ENCODE measurements at regions not wholly inside any gene's neighbourhood (a gene's known extent, or its start where the extent isn't known, plus 50 kb on each side); places are given as distances from the start of the nearest gene placed in this dataset.
"Not testable (repeated sequence)": the region's sequence is repeated elsewhere in the genome, so short reads cannot be mapped to it uniquely, and the experiment has no call there.

GRCh38 chr10:35272401-35272800, 63.9 kb upstream of the CCNY start:
- H3K36me3 Mint-ChIP-seq; H3K27ac Mint-ChIP-seq; H3K4me1 Mint-ChIP-seq; H3K4me3 Mint-ChIP-seq; H3K27me3 Mint-ChIP-seq (ENCODE audit: low read depth); POLR2A ChIA-PET; ATAC-seq; DNase-seq (ENCODE audit: low spot score); H3K9me3 Mint-ChIP-seq: not testable (repeated sequence)
- CTCF ChIA-PET: interaction anchor here (0.6 kb wide), 1 partner anchor 109 kb away, joined by 3 read pairs; no protein-coding TSS in a partner anchor
- TF ChIP-seq GTF2I (CRISPR knock-in tag; conservative IDR thresholded peaks at IDR 0.05): 0 out of 2 replicates have a peak, but pooled peaks have one; percentile 36

DNA sequence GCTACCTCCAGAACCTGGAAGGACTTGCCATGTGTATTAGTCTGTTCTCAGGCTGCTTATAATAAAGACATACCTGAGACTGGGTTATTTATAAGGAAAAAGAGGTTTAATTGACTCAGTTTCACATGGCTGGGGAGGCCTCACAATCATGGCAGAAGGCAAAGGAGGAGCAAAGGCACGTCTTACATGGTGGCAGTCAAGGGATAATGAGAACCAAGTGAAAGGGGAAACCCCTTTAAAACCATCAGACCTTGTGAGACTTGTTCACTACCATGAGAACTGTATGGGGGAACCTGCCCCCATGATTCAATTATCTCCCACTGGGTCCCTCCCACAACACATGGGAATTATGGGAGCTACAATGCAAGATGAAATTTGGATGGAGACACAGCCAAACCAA, 62.3 kb upstream of the CCNY start:
- H3K27me3 Mint-ChIP-seq (ENCODE audit: low read depth); ATAC-seq; H3K9me3 Mint-ChIP-seq; DNase-seq (ENCODE audit: low spot score); H3K27ac Mint-ChIP-seq; POLR2A ChIA-PET; H3K36me3 Mint-ChIP-seq; CTCF ChIA-PET; H3K4me3 Mint-ChIP-seq; H3K4me1 Mint-ChIP-seq: not testable (repeated sequence)

DNA sequence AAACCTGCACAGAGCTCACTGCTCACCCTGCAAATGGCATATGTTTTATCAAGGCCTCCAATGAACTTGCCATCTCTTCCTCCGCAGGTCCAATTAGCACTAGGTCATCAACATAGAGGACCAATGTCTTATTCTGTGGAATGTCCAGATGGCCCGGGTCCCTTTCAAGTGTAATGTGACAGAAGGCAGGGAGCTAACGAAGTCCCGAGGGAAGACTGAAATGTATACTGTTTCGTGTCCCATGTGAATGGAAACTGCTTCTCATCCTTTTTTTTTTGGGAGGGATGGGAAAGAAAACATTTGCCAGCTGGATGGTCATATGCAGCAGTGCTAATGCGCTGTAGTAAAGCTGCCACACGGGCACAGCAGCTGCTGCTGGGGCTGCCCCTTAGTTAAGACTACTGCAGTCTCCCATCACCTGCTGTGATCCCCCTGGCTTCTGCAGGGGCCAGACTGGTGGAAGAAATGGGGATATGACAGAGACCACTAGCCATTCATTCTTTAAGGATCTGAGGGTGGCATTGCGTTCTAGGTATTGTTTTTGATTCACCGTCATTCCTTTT, 61.7 kb upstream of the CCNY start:
- Mint-ChIP-seq H3K9me3 (peaks cover 10% of the 10 kb centered on the region), H3K4me1 (peaks cover 6% of the 10 kb centered on the region), H3K27me3 (ENCODE audit: low read depth) (no peaks in the 10 kb centered on the region; the same call in none of the 2 replicates), H3K36me3 (no peaks in the 10 kb centered on the region), H3K27ac (no peak overlapping the region), H3K4me3 (no peak overlapping the region)
- DNase-seq (ENCODE audit: low spot score): no peak
- no peak for ATAC-seq
- TF ChIP-seq, protein P1, sequence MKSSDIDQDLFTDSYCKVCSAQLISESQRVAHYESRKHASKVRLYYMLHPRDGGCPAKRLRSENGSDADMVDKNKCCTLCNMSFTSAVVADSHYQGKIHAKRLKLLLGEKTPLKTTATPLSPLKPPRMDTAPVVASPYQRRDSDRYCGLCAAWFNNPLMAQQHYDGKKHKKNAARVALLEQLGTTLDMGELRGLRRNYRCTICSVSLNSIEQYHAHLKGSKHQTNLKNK (CRISPR knock-in tag; IDR thresholded peaks at IDR 0.05): no peak
- no peak for TF ChIP-seq IRF1 (CRISPR knock-in tag; IDR thresholded peaks at IDR 0.05)
- TF ChIP-seq, protein P2, sequence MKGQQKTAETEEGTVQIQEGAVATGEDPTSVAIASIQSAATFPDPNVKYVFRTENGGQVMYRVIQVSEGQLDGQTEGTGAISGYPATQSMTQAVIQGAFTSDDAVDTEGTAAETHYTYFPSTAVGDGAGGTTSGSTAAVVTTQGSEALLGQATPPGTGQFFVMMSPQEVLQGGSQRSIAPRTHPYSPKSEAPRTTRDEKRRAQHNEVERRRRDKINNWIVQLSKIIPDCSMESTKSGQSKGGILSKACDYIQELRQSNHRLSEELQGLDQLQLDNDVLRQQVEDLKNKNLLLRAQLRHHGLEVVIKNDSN (CRISPR knock-in tag; IDR thresholded peaks at IDR 0.05): no peak
- TF ChIP-seq, protein P3, sequence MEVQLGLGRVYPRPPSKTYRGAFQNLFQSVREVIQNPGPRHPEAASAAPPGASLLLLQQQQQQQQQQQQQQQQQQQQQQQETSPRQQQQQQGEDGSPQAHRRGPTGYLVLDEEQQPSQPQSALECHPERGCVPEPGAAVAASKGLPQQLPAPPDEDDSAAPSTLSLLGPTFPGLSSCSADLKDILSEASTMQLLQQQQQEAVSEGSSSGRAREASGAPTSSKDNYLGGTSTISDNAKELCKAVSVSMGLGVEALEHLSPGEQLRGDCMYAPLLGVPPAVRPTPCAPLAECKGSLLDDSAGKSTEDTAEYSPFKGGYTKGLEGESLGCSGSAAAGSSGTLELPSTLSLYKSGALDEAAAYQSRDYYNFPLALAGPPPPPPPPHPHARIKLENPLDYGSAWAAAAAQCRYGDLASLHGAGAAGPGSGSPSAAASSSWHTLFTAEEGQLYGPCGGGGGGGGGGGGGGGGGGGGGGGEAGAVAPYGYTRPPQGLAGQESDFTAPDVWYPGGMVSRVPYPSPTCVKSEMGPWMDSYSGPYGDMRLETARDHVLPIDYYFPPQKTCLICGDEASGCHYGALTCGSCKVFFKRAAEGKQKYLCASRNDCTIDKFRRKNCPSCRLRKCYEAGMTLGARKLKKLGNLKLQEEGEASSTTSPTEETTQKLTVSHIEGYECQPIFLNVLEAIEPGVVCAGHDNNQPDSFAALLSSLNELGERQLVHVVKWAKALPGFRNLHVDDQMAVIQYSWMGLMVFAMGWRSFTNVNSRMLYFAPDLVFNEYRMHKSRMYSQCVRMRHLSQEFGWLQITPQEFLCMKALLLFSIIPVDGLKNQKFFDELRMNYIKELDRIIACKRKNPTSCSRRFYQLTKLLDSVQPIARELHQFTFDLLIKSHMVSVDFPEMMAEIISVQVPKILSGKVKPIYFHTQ (CRISPR knock-in tag; IDR thresholded peaks at IDR 0.05): no peak
- no peak for TF ChIP-seq FOXP1 (CRISPR knock-in tag; IDR thresholded peaks at IDR 0.05; ENCODE audit: borderline replicate concordance)
- TF ChIP-seq TCF7 (CRISPR knock-in tag; IDR thresholded peaks at IDR 0.05; ENCODE audit: low read depth): no peak
- TF ChIP-seq, protein P4, sequence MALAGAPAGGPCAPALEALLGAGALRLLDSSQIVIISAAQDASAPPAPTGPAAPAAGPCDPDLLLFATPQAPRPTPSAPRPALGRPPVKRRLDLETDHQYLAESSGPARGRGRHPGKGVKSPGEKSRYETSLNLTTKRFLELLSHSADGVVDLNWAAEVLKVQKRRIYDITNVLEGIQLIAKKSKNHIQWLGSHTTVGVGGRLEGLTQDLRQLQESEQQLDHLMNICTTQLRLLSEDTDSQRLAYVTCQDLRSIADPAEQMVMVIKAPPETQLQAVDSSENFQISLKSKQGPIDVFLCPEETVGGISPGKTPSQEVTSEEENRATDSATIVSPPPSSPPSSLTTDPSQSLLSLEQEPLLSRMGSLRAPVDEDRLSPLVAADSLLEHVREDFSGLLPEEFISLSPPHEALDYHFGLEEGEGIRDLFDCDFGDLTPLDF (CRISPR knock-in tag; IDR thresholded peaks at IDR 0.05): no peak
- TF ChIP-seq, protein P5, sequence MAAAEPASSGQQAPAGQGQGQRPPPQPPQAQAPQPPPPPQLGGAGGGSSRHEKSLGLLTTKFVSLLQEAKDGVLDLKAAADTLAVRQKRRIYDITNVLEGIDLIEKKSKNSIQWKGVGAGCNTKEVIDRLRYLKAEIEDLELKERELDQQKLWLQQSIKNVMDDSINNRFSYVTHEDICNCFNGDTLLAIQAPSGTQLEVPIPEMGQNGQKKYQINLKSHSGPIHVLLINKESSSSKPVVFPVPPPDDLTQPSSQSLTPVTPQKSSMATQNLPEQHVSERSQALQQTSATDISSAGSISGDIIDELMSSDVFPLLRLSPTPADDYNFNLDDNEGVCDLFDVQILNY (CRISPR knock-in tag; IDR thresholded peaks at IDR 0.05): no peak
- no peak for TF ChIP-seq ZNF396 (CRISPR knock-in tag; IDR thresholded peaks at IDR 0.05; ENCODE audit: borderline replicate concordance)
- ChIA-PET POLR2A (no interaction called here), CTCF (no interaction called here)

GRCh38 chr10:35276889-35277288, 59.4 kb upstream of the CCNY start:
- Mint-ChIP-seq H3K4me3 (no peak overlapping the region), H3K27ac (no peak overlapping the region), H3K9me3 (peaks cover 22% of the 10 kb centered on the region), H3K36me3 (0 out of 2 replicates have a peak, but pooled peaks cover 2% of the 10 kb centered on the region), H3K4me1 (no peaks in the 10 kb centered on the region), H3K27me3 (ENCODE audit: low read depth) (peaks cover 3% of the 10 kb centered on the region)
- DNase-seq (ENCODE audit: low spot score) (no peak), ATAC-seq (no peak)
- ChIA-PET CTCF (no interaction called here), POLR2A (interaction anchor here (0.5 kb wide), 1 partner anchor 243 kb away, joined by 3 read pairs; no protein-coding TSS in a partner anchor)
- TF ChIP-seq EMX1 (CRISPR knock-in tag; IDR thresholded peaks at IDR 0.05) (no peak), MAX (CRISPR knock-in tag; IDR thresholded peaks at IDR 0.05) (no peak), FOXJ3 (CRISPR knock-in tag; IDR thresholded peaks at IDR 0.05; ENCODE audit: borderline replicate concordance) (no peak)
- TF ChIP-seq, protein P6, sequence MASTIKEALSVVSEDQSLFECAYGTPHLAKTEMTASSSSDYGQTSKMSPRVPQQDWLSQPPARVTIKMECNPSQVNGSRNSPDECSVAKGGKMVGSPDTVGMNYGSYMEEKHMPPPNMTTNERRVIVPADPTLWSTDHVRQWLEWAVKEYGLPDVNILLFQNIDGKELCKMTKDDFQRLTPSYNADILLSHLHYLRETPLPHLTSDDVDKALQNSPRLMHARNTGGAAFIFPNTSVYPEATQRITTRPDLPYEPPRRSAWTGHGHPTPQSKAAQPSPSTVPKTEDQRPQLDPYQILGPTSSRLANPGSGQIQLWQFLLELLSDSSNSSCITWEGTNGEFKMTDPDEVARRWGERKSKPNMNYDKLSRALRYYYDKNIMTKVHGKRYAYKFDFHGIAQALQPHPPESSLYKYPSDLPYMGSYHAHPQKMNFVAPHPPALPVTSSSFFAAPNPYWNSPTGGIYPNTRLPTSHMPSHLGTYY (CRISPR knock-in tag; IDR thresholded peaks at IDR 0.05): no peak
- TF ChIP-seq, protein P7, sequence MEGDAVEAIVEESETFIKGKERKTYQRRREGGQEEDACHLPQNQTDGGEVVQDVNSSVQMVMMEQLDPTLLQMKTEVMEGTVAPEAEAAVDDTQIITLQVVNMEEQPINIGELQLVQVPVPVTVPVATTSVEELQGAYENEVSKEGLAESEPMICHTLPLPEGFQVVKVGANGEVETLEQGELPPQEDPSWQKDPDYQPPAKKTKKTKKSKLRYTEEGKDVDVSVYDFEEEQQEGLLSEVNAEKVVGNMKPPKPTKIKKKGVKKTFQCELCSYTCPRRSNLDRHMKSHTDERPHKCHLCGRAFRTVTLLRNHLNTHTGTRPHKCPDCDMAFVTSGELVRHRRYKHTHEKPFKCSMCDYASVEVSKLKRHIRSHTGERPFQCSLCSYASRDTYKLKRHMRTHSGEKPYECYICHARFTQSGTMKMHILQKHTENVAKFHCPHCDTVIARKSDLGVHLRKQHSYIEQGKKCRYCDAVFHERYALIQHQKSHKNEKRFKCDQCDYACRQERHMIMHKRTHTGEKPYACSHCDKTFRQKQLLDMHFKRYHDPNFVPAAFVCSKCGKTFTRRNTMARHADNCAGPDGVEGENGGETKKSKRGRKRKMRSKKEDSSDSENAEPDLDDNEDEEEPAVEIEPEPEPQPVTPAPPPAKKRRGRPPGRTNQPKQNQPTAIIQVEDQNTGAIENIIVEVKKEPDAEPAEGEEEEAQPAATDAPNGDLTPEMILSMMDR (IDR thresholded peaks at IDR 0.05): no peak
- TF ChIP-seq, protein P4 (CRISPR knock-in tag; IDR thresholded peaks at IDR 0.05): no peak

Data from WTC11 (cell line).